ENCODE measurements at regions not wholly inside any gene's neighbourhood (a gene's known extent, or its start where the extent isn't known, plus 50 kb on each side); places are given as distances from the start of the nearest gene placed in this dataset.

GRCh38 chr4:3668825-3669552 is 97.2 kb upstream of the ADRA2C start:
- Mint-ChIP-seq H3K9me3 (no peaks in the 10 kb centered on the region), H3K4me3 (no peak overlapping the region), H3K4me1 (no peaks in the 10 kb centered on the region), H3K27ac (no peak overlapping the region), H3K27me3 (peaks cover 4% of the 10 kb centered on the region), H3K36me3 (no peaks in the 10 kb centered on the region)

GRCh38 chr4:3667258-3667657 is 98.9 kb upstream of the ADRA2C start:
- no peaks in the 10 kb centered on the region for H3K9me3 Mint-ChIP-seq
- H3K4me1 Mint-ChIP-seq = no peaks in the 10 kb centered on the region
- no peaks in the 10 kb centered on the region for H3K36me3 Mint-ChIP-seq
- H3K27me3 Mint-ChIP-seq = peaks cover 3% of the 10 kb centered on the region
- H3K4me3 Mint-ChIP-seq = no peak overlapping the region
- no peak overlapping the region for H3K27ac Mint-ChIP-seq

GRCh38 chr4:3666263-3666662 is 99.9 kb upstream of the ADRA2C start:
- Mint-ChIP-seq H3K4me1 (no peaks in the 10 kb centered on the region), H3K36me3 (no peaks in the 10 kb centered on the region), H3K27me3 (no peaks in the 10 kb centered on the region), H3K9me3 (no peaks in the 10 kb centered on the region), H3K4me3 (no peak overlapping the region), H3K27ac (no peak overlapping the region)

GRCh38 chr4:3665360-3665891 is 100.8 kb upstream of the ADRA2C start:
- no peak overlapping the region for H3K27ac Mint-ChIP-seq
- H3K4me1 Mint-ChIP-seq = no peaks in the 10 kb centered on the region
- H3K4me3 Mint-ChIP-seq = no peak overlapping the region
- no peaks in the 10 kb centered on the region for H3K9me3 Mint-ChIP-seq
- H3K36me3 Mint-ChIP-seq = no peaks in the 10 kb centered on the region
- no peaks in the 10 kb centered on the region for H3K27me3 Mint-ChIP-seq

- Mint-ChIP-seq H3K27me3 (peaks cover under 1% of the 10 kb centered on the region), H3K36me3 (no peaks in the 10 kb centered on the region), H3K4me1 (no peaks in the 10 kb centered on the region), H3K27ac (no peak overlapping the region), H3K9me3 (no peaks in the 10 kb centered on the region), H3K4me3 (no peak overlapping the region)
Measured at GRCh38 chr4:3663791-3664190, 102.4 kb upstream of the ADRA2C start.

GRCh38 chr4:3662516-3662915 is 103.7 kb upstream of the ADRA2C start:
- no peaks in the 10 kb centered on the region for H3K4me1 Mint-ChIP-seq
- no peak overlapping the region for H3K27ac Mint-ChIP-seq
- H3K27me3 Mint-ChIP-seq = peaks cover 3% of the 10 kb centered on the region
- no peaks in the 10 kb centered on the region for H3K36me3 Mint-ChIP-seq
- H3K4me3 Mint-ChIP-seq = no peak overlapping the region
- no peaks in the 10 kb centered on the region for H3K9me3 Mint-ChIP-seq

GRCh38 chr4:3661989-3662388 is 104.2 kb upstream of the ADRA2C start:
- Mint-ChIP-seq H3K36me3 (no peaks in the 10 kb centered on the region), H3K4me3 (no peak overlapping the region), H3K27me3 (peaks cover 3% of the 10 kb centered on the region), H3K4me1 (no peaks in the 10 kb centered on the region), H3K9me3 (no peaks in the 10 kb centered on the region), H3K27ac (no peak overlapping the region)

- peaks cover 5% of the 10 kb centered on the region for H3K27me3 Mint-ChIP-seq
- no peaks in the 10 kb centered on the region for H3K4me1 Mint-ChIP-seq
Measured at GRCh38 chr4:3660928-3661515, 105.2 kb upstream of the ADRA2C start.

GRCh38 chr4:3660086-3660927 is 105.9 kb upstream of the ADRA2C start:
- Mint-ChIP-seq H3K4me1 (no peaks in the 10 kb centered on the region), H3K4me3 (no peak overlapping the region), H3K27ac (no peak overlapping the region), H3K27me3 (peaks cover 6% of the 10 kb centered on the region), H3K36me3 (no peaks in the 10 kb centered on the region), H3K9me3 (no peaks in the 10 kb centered on the region)

More at GRCh38 chr4:3660928-3661515, 105.2 kb upstream of the ADRA2C start:
- no peak overlapping the region for H3K4me3 Mint-ChIP-seq
- no peaks in the 10 kb centered on the region for H3K9me3 Mint-ChIP-seq
- no peaks in the 10 kb centered on the region for H3K36me3 Mint-ChIP-seq
- no peak overlapping the region for H3K27ac Mint-ChIP-seq

- Mint-ChIP-seq H3K4me3 (no peak overlapping the region), H3K4me1 (no peaks in the 10 kb centered on the region), H3K27ac (no peak overlapping the region), H3K36me3 (no peaks in the 10 kb centered on the region), H3K27me3 (peaks cover 7% of the 10 kb centered on the region), H3K9me3 (no peaks in the 10 kb centered on the region)
Measured at GRCh38 chr4:3659131-3659530, 107.1 kb upstream of the ADRA2C start.

GRCh38 chr4:3658530-3658913 is 107.7 kb upstream of the ADRA2C start:
- peaks cover 7% of the 10 kb centered on the region for H3K27me3 Mint-ChIP-seq
- no peak overlapping the region for H3K4me3 Mint-ChIP-seq
- H3K27ac Mint-ChIP-seq = no peak overlapping the region
- no peaks in the 10 kb centered on the region for H3K36me3 Mint-ChIP-seq
- H3K9me3 Mint-ChIP-seq = no peaks in the 10 kb centered on the region
- no peaks in the 10 kb centered on the region for H3K4me1 Mint-ChIP-seq

- peaks cover 7% of the 10 kb centered on the region for H3K27me3 Mint-ChIP-seq
- H3K27ac Mint-ChIP-seq = no peak overlapping the region
- no peaks in the 10 kb centered on the region for H3K36me3 Mint-ChIP-seq
- no peaks in the 10 kb centered on the region for H3K9me3 Mint-ChIP-seq
- H3K4me3 Mint-ChIP-seq = no peak overlapping the region
- H3K4me1 Mint-ChIP-seq = no peaks in the 10 kb centered on the region
Measured at GRCh38 chr4:3657902-3658529, 108.2 kb upstream of the ADRA2C start.

GRCh38 chr4:3656416-3657356 is 109.5 kb upstream of the ADRA2C start:
- no peak overlapping the region for H3K27ac Mint-ChIP-seq
- H3K36me3 Mint-ChIP-seq = no peaks in the 10 kb centered on the region
- no peaks in the 10 kb centered on the region for H3K9me3 Mint-ChIP-seq
- no peaks in the 10 kb centered on the region for H3K4me1 Mint-ChIP-seq
- no peak overlapping the region for H3K4me3 Mint-ChIP-seq
- peaks cover 7% of the 10 kb centered on the region for H3K27me3 Mint-ChIP-seq

- Mint-ChIP-seq H3K36me3 (no peaks in the 10 kb centered on the region), H3K4me1 (no peaks in the 10 kb centered on the region), H3K27ac (no peak overlapping the region), H3K4me3 (no peak overlapping the region), H3K9me3 (no peaks in the 10 kb centered on the region), H3K27me3 (peaks cover 7% of the 10 kb centered on the region)
Measured at GRCh38 chr4:3655963-3656362, 110.2 kb upstream of the ADRA2C start.

- H3K9me3 Mint-ChIP-seq = no peaks in the 10 kb centered on the region
- no peaks in the 10 kb centered on the region for H3K36me3 Mint-ChIP-seq
- no peak overlapping the region for H3K4me3 Mint-ChIP-seq
- peaks cover 7% of the 10 kb centered on the region for H3K27me3 Mint-ChIP-seq
- no peaks in the 10 kb centered on the region for H3K4me1 Mint-ChIP-seq
- no peak overlapping the region for H3K27ac Mint-ChIP-seq
Measured at GRCh38 chr4:3655485-3655884, 110.7 kb upstream of the ADRA2C start.
